ENCODE measurements at regions not wholly inside any gene's neighbourhood (a gene's known extent, or its start where the extent isn't known, plus 50 kb on each side); places are given as distances from the start of the nearest gene placed in this dataset.
A peak's percentile ranks its signal among the peaks of the same experiment; 100 is the strongest.

DNA sequence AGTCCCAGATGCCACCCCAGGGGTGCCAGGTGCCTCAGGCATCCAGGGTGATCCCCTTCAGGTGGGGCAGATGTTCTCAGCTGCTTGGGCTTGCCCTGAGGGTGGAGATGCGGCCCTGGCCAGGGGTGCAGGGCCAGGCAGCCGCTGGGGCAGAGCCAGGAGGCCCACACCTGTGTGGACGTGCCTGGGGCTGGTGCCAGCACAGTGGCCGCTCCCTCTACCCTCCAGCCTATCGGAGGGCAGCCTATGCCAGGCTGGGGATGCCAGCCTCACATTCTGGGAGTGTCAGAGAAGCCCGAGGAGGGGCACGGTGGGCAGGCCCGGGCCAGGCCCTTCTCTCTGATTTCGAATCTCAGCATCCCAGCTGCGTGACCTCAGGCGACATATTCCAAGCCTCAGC lies 96.5 kb upstream of the WNT4 start:
- H3K4me3 Mint-ChIP-seq = no peak overlapping the region

DNA sequence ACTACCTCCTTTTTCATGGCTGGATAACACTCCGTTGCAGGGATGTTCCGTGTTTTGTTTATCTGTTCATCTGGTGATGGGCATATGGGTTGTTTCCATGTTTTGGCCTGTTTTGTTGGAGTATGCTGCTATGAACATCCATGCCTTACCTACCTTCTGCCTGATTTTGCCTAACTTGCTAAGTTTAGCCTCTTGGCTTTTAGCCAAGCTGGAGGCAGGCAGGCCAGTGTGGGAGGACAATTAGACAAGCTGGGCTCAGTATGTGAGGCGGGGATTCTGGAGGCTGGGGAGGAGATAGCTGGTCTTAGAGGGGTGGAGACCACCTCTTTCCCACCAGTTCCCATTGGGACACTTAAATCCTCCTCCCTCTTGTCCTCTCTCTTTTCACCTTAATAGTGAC lies 98.4 kb upstream of the WNT4 start:
- H3K9me3 Mint-ChIP-seq = no peaks in the 10 kb centered on the region
- DNase-seq (ENCODE audit: low spot score in 2 of 2, unreplicated experiment in 2 of 2) = no peak
- H3K36me3 Mint-ChIP-seq = no peaks in the 10 kb centered on the region
- peaks cover 2% of the 10 kb centered on the region for H3K27me3 Mint-ChIP-seq (ENCODE audit: low read depth)
- H3K27ac Mint-ChIP-seq = peak overlapping the region; percentile 28
- TF ChIP-seq, protein P1, sequence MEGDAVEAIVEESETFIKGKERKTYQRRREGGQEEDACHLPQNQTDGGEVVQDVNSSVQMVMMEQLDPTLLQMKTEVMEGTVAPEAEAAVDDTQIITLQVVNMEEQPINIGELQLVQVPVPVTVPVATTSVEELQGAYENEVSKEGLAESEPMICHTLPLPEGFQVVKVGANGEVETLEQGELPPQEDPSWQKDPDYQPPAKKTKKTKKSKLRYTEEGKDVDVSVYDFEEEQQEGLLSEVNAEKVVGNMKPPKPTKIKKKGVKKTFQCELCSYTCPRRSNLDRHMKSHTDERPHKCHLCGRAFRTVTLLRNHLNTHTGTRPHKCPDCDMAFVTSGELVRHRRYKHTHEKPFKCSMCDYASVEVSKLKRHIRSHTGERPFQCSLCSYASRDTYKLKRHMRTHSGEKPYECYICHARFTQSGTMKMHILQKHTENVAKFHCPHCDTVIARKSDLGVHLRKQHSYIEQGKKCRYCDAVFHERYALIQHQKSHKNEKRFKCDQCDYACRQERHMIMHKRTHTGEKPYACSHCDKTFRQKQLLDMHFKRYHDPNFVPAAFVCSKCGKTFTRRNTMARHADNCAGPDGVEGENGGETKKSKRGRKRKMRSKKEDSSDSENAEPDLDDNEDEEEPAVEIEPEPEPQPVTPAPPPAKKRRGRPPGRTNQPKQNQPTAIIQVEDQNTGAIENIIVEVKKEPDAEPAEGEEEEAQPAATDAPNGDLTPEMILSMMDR (IDR thresholded peaks at IDR 0.05; ENCODE audit: unreplicated experiment) = no peak
- peaks cover 22% of the 10 kb centered on the region for H3K4me1 Mint-ChIP-seq
- H3K4me3 Mint-ChIP-seq = no peak overlapping the region

More for the DNA sequence above, 96.5 kb upstream of the WNT4 start:
- Mint-ChIP-seq H3K27me3 (ENCODE audit: low read depth) (peaks cover 4% of the 10 kb centered on the region), H3K4me1 (peaks cover 25% of the 10 kb centered on the region), H3K36me3 (no peaks in the 10 kb centered on the region), H3K27ac (no peak overlapping the region), H3K9me3 (no peaks in the 10 kb centered on the region)
- TF ChIP-seq, protein P1 (IDR thresholded peaks at IDR 0.05; ENCODE audit: unreplicated experiment) = no peak
- DNase-seq (ENCODE audit: low spot score in 2 of 2, unreplicated experiment in 2 of 2) = no peak

DNA sequence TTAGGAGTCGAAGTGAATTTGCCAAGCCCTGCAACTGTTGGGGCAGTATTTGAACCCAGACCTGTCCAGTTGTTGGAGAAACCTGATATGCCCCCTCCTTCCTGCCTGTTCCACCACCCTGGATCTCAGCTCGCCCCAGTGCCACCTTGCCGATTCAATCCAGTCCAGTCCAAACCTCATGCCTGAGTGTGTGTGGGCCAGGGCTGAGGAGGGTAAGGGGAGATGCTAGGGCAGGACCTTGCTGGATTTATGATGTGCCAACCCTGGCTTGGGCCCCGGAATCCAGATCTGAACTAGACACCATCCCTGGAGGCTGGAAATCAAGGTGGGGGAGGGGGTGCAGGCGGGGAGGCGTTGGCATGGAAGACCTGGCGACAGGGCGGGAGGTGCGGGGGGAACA lies 98.9 kb upstream of the WNT4 start:
- H3K27ac Mint-ChIP-seq = no peak overlapping the region

DNA sequence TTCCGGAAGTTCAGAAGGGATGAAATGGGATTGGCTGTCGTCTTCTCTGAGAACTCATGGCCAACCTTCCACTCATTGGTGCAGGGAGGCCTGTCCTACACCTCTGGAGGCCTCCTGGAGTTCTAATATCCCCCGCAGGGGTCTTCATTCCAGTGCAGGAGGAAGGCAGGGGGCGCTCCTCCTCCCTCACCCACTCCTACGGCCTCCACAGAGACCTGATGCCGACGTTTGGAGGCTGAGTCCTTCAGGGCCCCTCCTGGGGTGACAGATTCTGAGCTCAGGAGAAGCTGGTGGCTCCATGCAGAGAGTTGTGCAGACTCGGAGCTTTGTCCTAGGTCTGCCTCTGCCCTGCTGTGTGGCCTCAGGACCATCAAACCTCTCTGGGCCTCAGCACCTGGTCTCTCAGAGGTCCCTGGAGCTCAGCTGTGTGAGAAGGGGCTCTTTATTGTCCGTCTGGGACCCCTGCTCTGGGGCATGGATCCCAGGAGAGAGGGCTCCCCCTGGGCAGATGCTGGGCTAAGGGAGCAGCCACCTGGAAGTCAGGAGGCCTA lies 102.3 kb upstream of the WNT4 start:
- Mint-ChIP-seq H3K36me3 (no peaks in the 10 kb centered on the region), H3K9me3 (no peaks in the 10 kb centered on the region), H3K27me3 (ENCODE audit: low read depth) (peaks cover 4% of the 10 kb centered on the region), H3K4me3 (no peak overlapping the region), H3K27ac (no peak overlapping the region), H3K4me1 (peaks cover 33% of the 10 kb centered on the region)
- no peak for DNase-seq (ENCODE audit: low spot score in 2 of 2, unreplicated experiment in 2 of 2)
- TF ChIP-seq, protein P1 (IDR thresholded peaks at IDR 0.05; ENCODE audit: unreplicated experiment) = no peak

More for the DNA sequence above, 98.9 kb upstream of the WNT4 start:
- Mint-ChIP-seq H3K9me3 (no peaks in the 10 kb centered on the region), H3K36me3 (no peaks in the 10 kb centered on the region), H3K27me3 (ENCODE audit: low read depth) (peaks cover 2% of the 10 kb centered on the region), H3K4me1 (peaks cover 22% of the 10 kb centered on the region), H3K4me3 (no peak overlapping the region)
- TF ChIP-seq, protein P1 (IDR thresholded peaks at IDR 0.05; ENCODE audit: unreplicated experiment) = no peak
- DNase-seq (ENCODE audit: low spot score in 2 of 2, unreplicated experiment in 2 of 2) = no peak

DNA sequence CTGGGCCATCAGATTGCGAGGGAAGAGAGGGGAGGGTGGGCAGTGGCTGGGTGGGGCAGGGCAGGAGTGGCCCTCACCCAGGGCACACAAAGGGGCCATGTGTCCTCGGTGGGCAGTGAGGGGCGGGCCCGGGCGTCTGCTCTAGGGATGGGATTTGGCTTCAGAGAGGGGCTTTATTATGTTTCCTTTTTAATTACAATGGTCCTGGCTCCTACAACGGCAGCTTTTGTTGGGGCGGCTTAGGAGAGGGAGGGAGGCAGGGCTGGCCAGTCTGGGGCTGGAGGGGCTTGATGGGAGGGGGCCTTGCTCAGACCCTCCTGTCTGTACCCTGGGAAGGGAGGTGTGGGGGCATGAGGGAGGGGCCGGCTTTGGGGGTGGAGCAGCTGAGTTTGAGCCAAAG lies 102.8 kb upstream of the WNT4 start:
- no peak overlapping the region for H3K27ac Mint-ChIP-seq
- peaks cover 36% of the 10 kb centered on the region for H3K4me1 Mint-ChIP-seq
- H3K36me3 Mint-ChIP-seq = no peaks in the 10 kb centered on the region
- no peak for DNase-seq (ENCODE audit: low spot score in 2 of 2, unreplicated experiment in 2 of 2)
- peaks cover 4% of the 10 kb centered on the region for H3K27me3 Mint-ChIP-seq (ENCODE audit: low read depth)
- H3K9me3 Mint-ChIP-seq = no peaks in the 10 kb centered on the region
- H3K4me3 Mint-ChIP-seq = no peak overlapping the region
- TF ChIP-seq, protein P1 (IDR thresholded peaks at IDR 0.05; ENCODE audit: unreplicated experiment) = no peak

All from mesothelial cell of epicardium (in vitro differentiated cells).